Cardiac muscle cell (in vitro differentiated cells and primary cell): ENCODE measurements at regions not wholly inside any gene's neighbourhood (a gene's known extent, or its start where the extent isn't known, plus 50 kb on each side); places are given as distances from the start of the nearest gene placed in this dataset.

Experiments used
- DNase-seq, 2 donors: peaks; one replicate each; pipeline versions ENCODE4 v3.0.0 to v3.0.0-alpha.2; 2010 to 2017; ENCODE audit warnings: low read depth in 1 of 2, low spot score in 1 of 2
- H3K27ac ChIP-seq: fragments of 200-600 bp; sonication (generic); 2 replicates; pipeline ENCODE4 v1.5.1; 2016
- H3K27me3 ChIP-seq: fragments of 200-600 bp; sonication (generic); 2 replicates; pipeline ENCODE4 v1.6.0; 2016; ENCODE audit warnings: control low read depth
- H3K36me3 ChIP-seq: fragments of 200-600 bp; sonication (generic); 2 replicates; pipeline ENCODE4 v1.5.1; 2016; ENCODE audit warnings: control low read depth
- H3K4me1 ChIP-seq: fragments of 200-600 bp; sonication (generic); 2 replicates; pipeline ENCODE4 v1.8.1; 2017; ENCODE audit warnings: low read depth, mild to moderate bottlenecking, mixed run types
- H3K4me3 ChIP-seq: fragments of 200-600 bp; sonication (generic); 2 replicates; pipeline ENCODE4 v1.5.1; 2016; ENCODE audit warnings: mild to moderate bottlenecking
- H3K9me3 ChIP-seq: fragments of 200-600 bp; sonication (generic); 2 replicates; pipeline ENCODE4 v1.5.1; 2017; ENCODE audit warnings: low read depth, mild to moderate bottlenecking, control low read depth
- CTCF ChIP-seq: IDR thresholded peaks from 2 replicates; pipeline ENCODE4 v1.5.1; 2012; ENCODE audit warnings: low read depth, mild to moderate bottlenecking, low read length

DNA sequence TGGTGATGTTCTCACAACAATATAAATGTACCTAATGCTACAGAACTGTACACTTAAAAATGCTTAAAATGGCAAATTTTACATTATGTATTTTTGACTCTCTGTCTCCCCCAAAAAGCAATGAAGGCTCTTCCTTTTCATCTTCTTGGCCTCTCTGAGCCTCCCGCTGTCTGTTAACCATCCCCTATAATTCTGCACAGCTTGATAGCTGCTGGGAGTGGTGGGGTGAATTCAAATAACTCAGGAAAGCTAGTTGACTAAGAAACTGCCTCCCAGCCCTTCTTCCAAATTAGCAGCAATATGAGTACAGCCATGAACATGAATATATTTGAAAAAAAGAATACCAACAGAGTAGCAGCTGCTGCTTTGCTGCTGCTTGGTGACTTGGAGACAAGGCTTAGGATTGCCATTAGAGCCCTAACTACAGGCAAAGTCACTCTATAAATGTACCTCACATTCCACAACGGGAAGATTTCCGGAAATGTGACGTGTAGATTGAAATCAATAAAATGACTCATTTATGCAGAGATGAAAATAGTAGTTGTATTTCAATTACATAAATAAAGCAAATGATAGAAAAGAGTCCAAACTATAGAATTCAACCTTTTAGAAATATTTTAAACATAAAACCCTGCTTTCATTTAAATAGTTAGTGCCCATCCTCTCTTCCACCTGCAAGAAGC is 200.1 kb upstream of the HEY2 start:
- Histone ChIP-seq H3K36me3 (no peaks in the 10 kb centered on the region), H3K9me3 (no peaks in the 10 kb centered on the region), H3K27ac (no peak overlapping the region), H3K4me1 (peaks cover 27% of the 10 kb centered on the region), H3K27me3 (no peaks in the 10 kb centered on the region), H3K4me3 (no peak overlapping the region)
- TF ChIP-seq CTCF = no peak
- no peak for DNase-seq

DNA sequence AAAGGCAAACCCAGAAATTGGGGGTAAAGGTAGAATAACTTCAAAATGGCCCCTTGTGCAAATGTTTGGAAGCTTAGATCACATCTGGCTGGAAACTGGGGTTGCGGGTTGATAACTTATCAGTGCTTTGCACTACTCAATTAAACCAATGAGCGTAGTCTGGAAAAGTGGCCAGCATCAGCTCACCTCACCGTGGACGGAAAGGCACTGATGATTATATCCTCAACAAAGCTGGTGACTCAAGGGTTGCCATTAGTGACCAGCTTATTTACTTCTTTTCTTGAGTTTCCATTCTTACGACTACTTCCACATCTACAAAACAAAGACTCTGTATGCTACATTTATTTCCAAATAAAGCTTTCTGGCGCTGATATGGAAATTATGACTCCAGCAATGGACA is 198.5 kb upstream of the HEY2 start:
- Histone ChIP-seq H3K27me3 (no peaks in the 10 kb centered on the region), H3K36me3 (no peaks in the 10 kb centered on the region), H3K4me3 (no peak overlapping the region), H3K4me1 (peaks cover 33% of the 10 kb centered on the region), H3K9me3 (no peaks in the 10 kb centered on the region), H3K27ac (peak overlapping the region; percentile 37)
- peak in 1 of 2 donors; percentile 4 for DNase-seq
- no peak for TF ChIP-seq CTCF

DNA sequence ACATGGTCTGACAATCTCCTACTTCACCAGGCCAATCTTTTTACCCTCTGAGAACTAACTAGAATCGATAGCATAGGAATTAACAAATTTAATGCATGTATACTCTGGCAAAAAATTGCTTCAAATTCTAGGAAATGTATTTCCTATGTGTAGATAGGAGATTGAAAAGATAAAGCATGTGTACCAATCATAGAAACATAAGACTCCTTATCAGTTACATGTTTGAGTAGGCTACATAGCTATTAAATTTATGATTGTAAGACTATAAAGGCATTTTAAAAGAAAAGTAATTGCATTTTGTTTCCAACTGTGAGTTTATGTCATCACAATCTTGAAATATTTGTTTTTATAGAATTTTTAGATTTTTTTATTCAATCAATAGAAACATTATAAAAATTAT is 196.6 kb upstream of the HEY2 start:
- no peak for DNase-seq
- TF ChIP-seq CTCF = no peak
- H3K4me3 ChIP-seq = no peak overlapping the region
- H3K27me3 ChIP-seq = no peaks in the 10 kb centered on the region
- H3K9me3 ChIP-seq = no peaks in the 10 kb centered on the region
- no peaks in the 10 kb centered on the region for H3K36me3 ChIP-seq
- no peak overlapping the region for H3K27ac ChIP-seq
- H3K4me1 ChIP-seq = peaks cover 43% of the 10 kb centered on the region

GRCh38 chr6:125554456-125554855 is 195.0 kb upstream of the HEY2 start:
- H3K27me3 ChIP-seq = no peaks in the 10 kb centered on the region
- H3K4me3 ChIP-seq = no peak overlapping the region
- DNase-seq = no peak
- no peaks in the 10 kb centered on the region for H3K36me3 ChIP-seq
- peaks cover 59% of the 10 kb centered on the region for H3K4me1 ChIP-seq
- no peaks in the 10 kb centered on the region for H3K9me3 ChIP-seq
- H3K27ac ChIP-seq = peak overlapping the region; percentile 81
- TF ChIP-seq CTCF = no peak

GRCh38 chr6:125558241-125558843 is 191.1 kb upstream of the HEY2 start:
- Histone ChIP-seq H3K4me3 (no peak overlapping the region), H3K36me3 (no peaks in the 10 kb centered on the region), H3K27me3 (no peaks in the 10 kb centered on the region), H3K4me1 (peaks cover 43% of the 10 kb centered on the region), H3K9me3 (no peaks in the 10 kb centered on the region), H3K27ac (peak overlapping the region; percentile 81)
- DNase-seq = peak; percentile 4 to 63
- TF ChIP-seq CTCF = no peak
